Vagina (tissue), 2 donors: ENCODE measurements at regions not wholly inside any gene's neighbourhood (a gene's known extent, or its start where the extent isn't known, plus 50 kb on each side); places are given as distances from the start of the nearest gene placed in this dataset.
"Not testable (repeated sequence)": the region's sequence is repeated elsewhere in the genome, so short reads cannot be mapped to it uniquely, and the experiment has no call there.

Experiments used
- DNase-seq, 2 donors: peaks; one replicate each; pipeline ENCODE4 v3.0.0-alpha.2; 2017; ENCODE audit errors: extremely low spot score in 2 of 2
- H3K27ac ChIP-seq: fragments of 200-600 bp; sonication (generic); one replicate; pipeline ENCODE4 v1.5.1; 2019
- H3K27me3 ChIP-seq: fragments of 200-600 bp; sonication (generic); one replicate; pipeline ENCODE4 v1.5.1; 2019
- H3K36me3 ChIP-seq, 2 donors: fragments of 200-600 bp; sonication (generic); one replicate each; pipeline ENCODE4 v1.5.1; 2017 to 2019
- H3K4me1 ChIP-seq: fragments of 200-600 bp; sonication (generic); one replicate; pipeline ENCODE4 v1.5.1; 2019
- H3K4me3 ChIP-seq, 2 donors: fragments of 200-600 bp; sonication (generic); 1 replicate in 1 of 2; 2 replicates in 1 of 2; pipeline ENCODE4 v1.5.1; 2016 to 2019
- H3K9me3 ChIP-seq: fragments of 200-600 bp; sonication (generic); one replicate; pipeline ENCODE4 v1.5.1; 2019
- CTCF ChIP-seq, 3 experiments: fragments of 450-650 bp in 2 of 3; fragments of 200-600 bp in 1 of 3; sonication (generic) in 1 of 3; IDR thresholded peaks; one replicate each; pipeline ENCODE4 v1.5.1; 2017 to 2019; ENCODE audit warnings: antibody characterized with exemption in 3 of 3, mild to moderate bottlenecking in 2 of 3, moderate library complexity in 2 of 3
- POLR2A ChIP-seq, 2 donors: fragments of 450-650 bp; IDR thresholded peaks; one replicate each; pipeline ENCODE4 v1.6.1; 2017; ENCODE audit warnings: antibody characterized with exemption in 2 of 2, mild to moderate bottlenecking in 2 of 2, moderate library complexity in 2 of 2
- POLR2AphosphoS5 ChIP-seq, 2 donors: sonication (generic); formaldehyde crosslinking; IDR thresholded peaks; one replicate each; pipeline ENCODE4 v1.9.0; 2017; ENCODE audit warnings: antibody characterized with exemption in 2 of 2, mild to moderate bottlenecking in 2 of 2, low read depth in 1 of 2; ENCODE audit not compliant: insufficient read depth in 1 of 2
- intact Hi-C: fragments of 100-400 bp; cut with DNase I; formaldehyde crosslinking; loops from one replicate; pipeline ENCODE4 v1.15.1; 2023

GRCh38 chr3:21919383-21919782 is 168.4 kb upstream of the ZNF385D start:
- H3K4me3 ChIP-seq: no peak overlapping the region
- TF ChIP-seq CTCF (IDR thresholded peaks at IDR 0.05): no peak
- TF ChIP-seq POLR2AphosphoS5 (IDR thresholded peaks at IDR 0.05; ENCODE audit: insufficient read depth in 1 of 2, low read depth in 1 of 2): no peak
- TF ChIP-seq POLR2A (IDR thresholded peaks at IDR 0.05): no peak
- no peaks in the 10 kb centered on the region for H3K9me3 ChIP-seq
- intact Hi-C loops: no loop called here
- H3K4me1 ChIP-seq: no peaks in the 10 kb centered on the region
- DNase-seq: no peak
- H3K27me3 ChIP-seq: no peaks in the 10 kb centered on the region
- no peak overlapping the region for H3K27ac ChIP-seq
- no peaks in the 10 kb centered on the region for H3K36me3 ChIP-seq

GRCh38 chr3:21920421-21920861 is 169.4 kb upstream of the ZNF385D start:
- TF ChIP-seq POLR2AphosphoS5 (IDR thresholded peaks at IDR 0.05; ENCODE audit: insufficient read depth in 1 of 2, low read depth in 1 of 2) (no peak), POLR2A (IDR thresholded peaks at IDR 0.05) (no peak), CTCF (IDR thresholded peaks at IDR 0.05) (no peak)
- intact Hi-C loops: no loop called here
- Histone ChIP-seq H3K4me1 (no peaks in the 10 kb centered on the region), H3K27me3 (no peaks in the 10 kb centered on the region), H3K4me3 (no peak overlapping the region), H3K27ac (no peak overlapping the region), H3K36me3 (no peaks in the 10 kb centered on the region), H3K9me3 (no peaks in the 10 kb centered on the region)
- no peak for DNase-seq

GRCh38 chr3:21923156-21923555 is 172.1 kb upstream of the ZNF385D start:
- H3K9me3 ChIP-seq, H3K4me1 ChIP-seq, H3K36me3 ChIP-seq, H3K27me3 ChIP-seq, intact Hi-C loops, H3K27ac ChIP-seq, DNase-seq, H3K4me3 ChIP-seq: not testable (repeated sequence)

GRCh38 chr3:21927261-21927660 is 176.3 kb upstream of the ZNF385D start:
- no peak for TF ChIP-seq POLR2A (IDR thresholded peaks at IDR 0.05)
- TF ChIP-seq POLR2AphosphoS5 (IDR thresholded peaks at IDR 0.05; ENCODE audit: insufficient read depth in 1 of 2, low read depth in 1 of 2): no peak
- TF ChIP-seq CTCF (IDR thresholded peaks at IDR 0.05): no peak
- no peak for DNase-seq
- H3K27ac ChIP-seq: no peak overlapping the region
- no peaks in the 10 kb centered on the region for H3K36me3 ChIP-seq
- H3K27me3 ChIP-seq: no peaks in the 10 kb centered on the region
- H3K4me3 ChIP-seq: no peak overlapping the region
- H3K4me1 ChIP-seq: no peaks in the 10 kb centered on the region
- intact Hi-C loops: no loop called here
- no peaks in the 10 kb centered on the region for H3K9me3 ChIP-seq

- no peaks in the 10 kb centered on the region for H3K27me3 ChIP-seq
Observed at GRCh38 chr3:21934591-21934990, 183.6 kb upstream of the ZNF385D start.

More at GRCh38 chr3:21934591-21934990, 183.6 kb upstream of the ZNF385D start:
- Histone ChIP-seq H3K27ac (no peak overlapping the region), H3K36me3 (no peaks in the 10 kb centered on the region), H3K4me3 (no peak overlapping the region), H3K4me1 (no peaks in the 10 kb centered on the region), H3K9me3 (no peaks in the 10 kb centered on the region)
- no peak for TF ChIP-seq POLR2A (IDR thresholded peaks at IDR 0.05)
- no peak for TF ChIP-seq CTCF (IDR thresholded peaks at IDR 0.05)
- no peak for TF ChIP-seq POLR2AphosphoS5 (IDR thresholded peaks at IDR 0.05; ENCODE audit: insufficient read depth in 1 of 2, low read depth in 1 of 2)
- no peak for DNase-seq
- intact Hi-C loops: no loop called here
